Vagina (tissue), 2 donors: ENCODE measurements at regions not wholly inside any gene's neighbourhood (a gene's known extent, or its start where the extent isn't known, plus 50 kb on each side); places are given as distances from the start of the nearest gene placed in this dataset.

Source experiments
- CTCF ChIP-seq, 3 experiments: fragments of 450-650 bp in 2 of 3; fragments of 200-600 bp in 1 of 3; sonication (generic) in 1 of 3; IDR thresholded peaks; one replicate each; pipeline ENCODE4 v1.5.1; 2017 to 2019; ENCODE audit warnings: antibody characterized with exemption in 3 of 3, mild to moderate bottlenecking in 2 of 3, moderate library complexity in 2 of 3
- POLR2A ChIP-seq, 2 donors: fragments of 450-650 bp; IDR thresholded peaks; one replicate each; pipeline ENCODE4 v1.6.1; 2017; ENCODE audit warnings: antibody characterized with exemption in 2 of 2, mild to moderate bottlenecking in 2 of 2, moderate library complexity in 2 of 2

- TF ChIP-seq POLR2A (IDR thresholded peaks at IDR 0.05) = no peak
- no peak for TF ChIP-seq CTCF (IDR thresholded peaks at IDR 0.05)
These were observed 316.8 kb upstream of the NFE2L3 start for GRCh38 chr7:25835197-25835596.
